GM18861 (cell line): ENCODE measurements at regions not wholly inside any gene's neighbourhood (a gene's known extent, or its start where the extent isn't known, plus 50 kb on each side); places are given as distances from the start of the nearest gene placed in this dataset.

Experiments
- ATAC-seq: cut with Tn5 transposase; IDR thresholded peaks from one replicate; pipeline ENCODE4 v1.9.1; 2021; ENCODE audit not compliant: unreplicated experiment

DNA sequence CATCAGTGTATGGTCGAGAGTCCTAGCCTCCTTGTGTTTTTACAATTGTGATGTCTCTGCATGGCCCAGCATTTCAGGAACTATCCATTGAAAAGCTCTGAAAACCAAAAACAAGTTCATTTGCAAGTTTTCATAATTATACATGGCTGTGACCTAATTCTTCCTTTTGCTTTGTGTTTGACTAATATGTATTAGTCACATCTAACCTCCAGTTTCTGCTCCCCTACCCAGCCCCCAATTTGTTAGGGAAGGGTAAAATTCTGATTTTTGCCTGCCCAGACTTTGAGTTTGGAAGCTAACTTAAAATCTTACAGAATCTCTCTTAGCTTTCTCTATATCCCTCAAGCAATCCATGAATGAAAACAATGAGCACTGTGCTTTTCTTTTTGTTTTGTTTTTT, 128.2 kb upstream of the SEMA6A start:
- no peak for ATAC-seq

GRCh38 chr5:116699332-116699731, 124.7 kb upstream of the SEMA6A start:
- ATAC-seq = peak; percentile 42

DNA sequence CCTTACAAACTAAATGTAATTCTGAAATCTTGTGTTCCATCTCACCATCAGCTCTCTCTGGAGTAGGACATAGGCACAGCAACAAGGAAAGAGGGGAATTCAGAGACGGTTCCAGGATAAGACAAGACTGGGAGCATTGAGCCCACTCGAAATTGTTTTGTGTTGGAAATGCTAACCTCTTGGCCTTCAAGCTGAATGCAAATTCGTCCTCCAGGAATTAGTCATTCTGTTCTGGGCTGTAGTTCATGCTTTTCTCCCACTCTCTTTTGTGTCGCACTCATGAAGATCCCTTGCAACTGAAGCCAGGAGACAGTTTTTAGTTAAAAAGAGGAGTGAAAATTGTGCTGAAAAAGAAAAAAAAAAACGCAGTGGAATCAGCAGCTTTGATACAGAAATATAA, 121.7 kb upstream of the SEMA6A start:
- peak; percentile 81 for ATAC-seq

- ATAC-seq = no peak
Measured at GRCh38 chr5:116695681-116696080, 121.1 kb upstream of the SEMA6A start.

- ATAC-seq = no peak
Measured at GRCh38 chr5:116686438-116686837, 111.8 kb upstream of the SEMA6A start.

- no peak for ATAC-seq
Measured at GRCh38 chr5:116685931-116686330, 111.3 kb upstream of the SEMA6A start.

GRCh38 chr5:116685069-116685468, 110.4 kb upstream of the SEMA6A start:
- ATAC-seq = no peak

DNA sequence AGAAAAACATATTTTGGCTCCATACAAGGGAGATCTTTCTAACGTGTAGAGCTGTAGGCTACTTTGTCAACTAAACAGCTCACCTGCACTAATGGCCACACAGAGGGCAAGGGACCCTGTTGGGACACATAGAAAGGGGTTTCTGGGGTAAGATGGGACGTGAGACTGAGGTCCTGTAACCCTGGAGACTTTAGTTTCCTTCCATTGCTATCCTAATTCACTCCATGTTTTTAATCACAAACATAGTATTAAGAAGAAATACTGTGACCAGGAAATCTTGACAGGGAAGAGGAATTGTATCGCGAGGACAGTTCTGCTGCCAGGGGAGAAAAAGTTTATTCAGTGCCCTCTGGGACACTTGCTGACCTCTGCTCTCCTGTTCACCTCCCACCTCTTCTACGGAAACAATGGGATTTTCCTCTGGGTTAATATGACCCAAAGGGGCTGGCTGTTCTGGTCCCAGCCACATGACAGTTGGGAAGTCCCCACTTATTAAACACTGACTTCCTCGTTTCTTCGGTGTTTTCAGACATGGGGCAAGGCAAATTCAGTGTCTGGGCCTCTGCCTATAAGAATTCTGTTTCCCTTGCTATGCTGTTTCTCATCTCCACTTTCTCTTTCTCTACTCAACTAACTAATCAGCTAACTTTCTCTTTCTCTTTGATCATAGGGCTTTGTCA, 106.9 kb upstream of the SEMA6A start:
- ATAC-seq = peak; percentile 97

DNA sequence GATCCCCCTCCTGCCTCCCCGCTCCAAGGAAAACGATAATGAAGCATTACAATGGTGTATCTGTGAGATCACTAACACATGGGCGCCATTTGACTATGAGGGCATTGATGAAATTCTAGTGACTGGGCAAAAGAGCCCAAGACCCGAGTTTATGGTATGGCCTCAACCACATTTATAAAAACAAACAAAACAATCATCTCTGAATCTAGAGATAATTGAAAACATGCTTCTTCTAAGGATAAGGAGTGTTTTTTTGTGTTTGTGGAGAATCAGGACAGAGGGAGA, 100.9 kb upstream of the SEMA6A start:
- ATAC-seq = no peak

GRCh38 chr5:116674881-116675625, 100.4 kb upstream of the SEMA6A start:
- no peak for ATAC-seq

GRCh38 chr5:116673453-116673852, 98.8 kb upstream of the SEMA6A start:
- ATAC-seq = no peak

DNA sequence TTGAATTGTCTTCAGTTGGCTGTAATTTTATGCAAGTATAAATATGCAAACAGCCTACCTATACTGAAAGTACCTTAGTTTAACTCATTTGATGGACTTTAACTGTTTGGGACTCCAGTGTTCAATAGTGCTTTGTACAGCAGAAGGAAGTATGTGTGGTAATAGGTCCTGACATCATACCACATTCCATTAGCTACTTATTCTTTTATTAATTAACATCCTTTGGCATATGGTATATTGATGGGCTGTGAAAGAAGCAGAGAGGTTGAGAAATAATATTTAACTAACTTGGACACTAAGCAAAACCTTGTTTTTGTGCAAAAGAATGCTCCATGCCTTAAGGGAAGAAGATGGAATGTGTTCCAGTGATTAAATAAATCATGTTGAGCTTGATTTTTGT, 97.6 kb upstream of the SEMA6A start:
- ATAC-seq = no peak

- ATAC-seq = peak; percentile 97
Measured at GRCh38 chr5:116671211-116671736, 96.7 kb upstream of the SEMA6A start.

DNA sequence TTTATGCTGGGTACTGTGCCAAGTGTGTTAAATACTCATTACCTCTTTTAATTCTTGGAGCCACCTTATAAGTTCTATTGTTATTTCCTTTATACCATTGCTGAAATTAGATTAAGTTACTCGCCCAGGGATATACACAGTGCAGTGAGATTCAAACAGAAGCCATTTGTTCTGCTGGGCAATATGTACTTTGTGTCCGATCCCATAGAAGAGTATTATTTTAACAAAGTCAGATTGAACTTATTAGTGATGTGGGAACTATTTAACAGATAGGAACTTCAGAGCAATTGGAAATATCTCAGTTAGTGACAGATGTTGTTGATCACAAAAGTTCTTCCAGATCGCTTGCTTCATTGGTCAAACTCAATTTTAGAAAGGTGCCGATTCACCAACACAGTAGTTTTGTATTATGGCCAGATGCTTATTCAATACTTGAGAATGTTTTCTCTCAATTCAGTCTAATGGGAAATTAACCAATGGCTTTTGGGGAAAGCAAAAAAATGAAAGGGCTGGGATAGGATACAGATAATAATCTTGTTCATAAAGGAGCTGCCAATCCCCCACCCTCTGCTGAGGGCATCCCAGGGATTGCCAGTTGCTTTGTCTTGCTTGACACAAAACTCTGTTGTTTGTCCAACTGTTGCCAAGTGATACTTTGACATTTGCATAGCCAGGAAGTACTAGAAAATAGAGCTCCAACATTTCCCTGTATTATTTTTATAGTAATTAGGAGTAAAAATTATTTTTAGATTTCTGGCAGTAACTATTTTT, 94.8 kb upstream of the SEMA6A start:
- no peak for ATAC-seq

GRCh38 chr5:116668390-116668789, 93.8 kb upstream of the SEMA6A start:
- ATAC-seq = no peak

GRCh38 chr5:116666901-116667300, 92.3 kb upstream of the SEMA6A start:
- no peak for ATAC-seq

DNA sequence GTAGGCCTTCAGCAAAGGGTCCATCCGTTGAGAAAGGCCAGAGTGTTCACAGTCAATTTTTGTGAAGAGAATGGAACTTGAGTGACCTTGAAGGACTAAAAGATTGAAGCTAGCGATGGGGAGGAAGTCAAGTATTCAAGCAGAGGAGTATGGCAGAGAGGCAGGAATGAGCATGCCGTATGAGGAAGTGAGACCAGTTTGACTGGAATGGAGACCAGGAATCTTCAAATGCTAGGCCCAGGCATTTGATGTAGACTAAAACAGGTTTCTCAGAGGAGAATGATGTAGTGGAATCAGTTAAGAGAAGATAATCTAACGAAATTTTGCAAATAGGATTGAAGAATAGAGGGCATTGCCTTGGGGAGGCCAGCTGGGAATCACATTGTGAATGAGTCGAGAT, 90.4 kb upstream of the SEMA6A start:
- no peak for ATAC-seq

DNA sequence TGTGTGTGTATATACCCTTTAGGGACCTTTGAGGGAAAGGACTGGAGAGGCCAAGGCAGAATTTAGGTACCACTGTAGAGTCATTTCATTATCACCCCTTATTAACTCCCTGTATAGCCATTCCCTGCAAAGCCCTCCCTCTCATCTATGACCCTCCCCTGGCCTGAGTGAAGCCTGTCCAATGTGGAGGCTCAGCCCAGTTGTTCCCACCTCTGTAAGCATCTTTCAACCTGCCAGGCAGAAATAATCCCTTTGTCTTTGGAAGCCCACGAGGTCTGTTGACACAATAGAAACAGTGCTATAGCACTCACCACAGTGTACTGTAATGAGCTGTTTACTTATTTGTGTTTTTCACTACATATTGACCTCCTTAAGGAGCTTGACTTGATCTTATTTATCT, 88.5 kb upstream of the SEMA6A start:
- no peak for ATAC-seq

DNA sequence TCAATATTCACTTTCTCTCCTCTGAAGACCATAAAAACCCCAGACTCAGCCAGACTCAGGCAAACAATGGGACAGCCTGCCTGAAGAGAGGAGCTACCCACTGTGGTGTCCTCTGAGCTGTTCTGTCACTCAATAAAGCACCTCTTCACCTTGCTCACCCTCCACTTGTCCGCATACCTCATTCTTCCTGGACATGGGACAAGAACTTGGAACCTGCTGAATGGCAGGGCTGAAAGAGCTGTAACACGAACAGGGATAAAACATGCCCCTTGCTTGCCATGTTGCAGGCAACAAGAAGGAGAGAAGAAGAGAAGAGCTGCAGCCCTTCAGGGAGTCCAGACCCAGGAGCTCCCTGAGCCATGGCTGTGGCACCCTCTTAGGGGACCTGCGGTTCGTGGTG, 86.8 kb upstream of the SEMA6A start:
- ATAC-seq = no peak

DNA sequence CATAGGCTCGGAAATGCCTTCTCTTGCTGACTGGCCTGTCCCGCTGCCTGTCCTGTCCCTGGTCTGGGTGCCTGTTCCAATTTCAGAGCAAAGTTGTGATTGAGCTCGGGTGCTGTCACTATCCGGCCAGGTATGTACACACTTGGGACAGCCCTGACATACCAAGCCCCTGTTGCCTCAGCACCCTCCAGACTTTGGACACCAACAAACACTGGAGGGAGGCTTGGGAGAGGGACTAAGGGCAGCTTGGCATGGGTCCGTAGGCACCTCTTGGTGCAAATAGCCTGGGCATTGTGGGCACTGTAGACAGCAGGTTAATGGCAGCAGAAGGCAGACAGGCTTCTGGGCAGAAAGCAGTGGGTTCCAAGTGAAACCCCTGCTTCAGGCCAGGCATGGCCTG, 86.3 kb upstream of the SEMA6A start:
- no peak for ATAC-seq

DNA sequence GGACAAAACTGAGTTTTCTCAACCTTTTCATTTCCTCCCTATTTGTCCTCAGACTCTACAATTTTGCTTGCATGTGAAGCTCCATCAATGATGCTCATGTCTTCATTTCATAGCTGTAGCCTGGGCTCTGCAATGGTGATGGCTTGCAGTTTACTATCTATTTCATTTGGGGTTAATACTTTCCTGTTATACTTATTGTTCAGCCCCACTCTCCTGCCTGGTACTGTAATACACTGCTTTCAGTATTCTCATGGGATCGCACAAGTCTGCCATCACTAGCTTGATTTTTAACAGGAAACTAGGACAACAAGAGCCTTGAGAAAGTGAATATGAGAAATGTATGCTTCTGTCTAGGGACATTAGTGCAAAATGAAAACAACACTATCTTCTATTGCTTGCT, 84.2 kb upstream of the SEMA6A start:
- peak; percentile 47 for ATAC-seq

DNA sequence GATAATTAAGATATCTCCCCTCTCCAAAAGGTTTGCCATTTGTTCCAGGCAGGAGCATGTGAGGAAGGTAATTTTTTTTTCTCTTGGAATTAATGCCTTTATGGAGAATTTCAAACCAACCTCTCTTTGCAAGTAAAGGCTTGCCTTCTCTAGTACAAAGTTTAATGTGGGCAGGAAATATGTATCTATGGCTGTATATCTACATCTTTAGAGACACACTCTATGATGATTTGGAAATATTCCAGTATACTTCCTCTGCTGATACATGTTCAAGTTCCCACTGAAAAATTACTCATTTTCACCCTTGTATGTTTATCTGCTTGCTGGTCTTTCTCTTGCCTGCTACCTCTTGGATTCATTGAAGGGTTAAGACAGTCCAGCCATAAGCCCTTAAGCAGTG, 83.5 kb upstream of the SEMA6A start:
- ATAC-seq = peak; percentile 10
